GM12872 (cell line): ENCODE measurements at regions not wholly inside any gene's neighbourhood (a gene's known extent, or its start where the extent isn't known, plus 50 kb on each side); places are given as distances from the start of the nearest gene placed in this dataset.

ENCODE experiments used
- TF ChIP-seq, protein P1 (sequence below): IDR thresholded peaks from 3 replicates; pipeline ENCODE4 v1.5.1; 2011; ENCODE audit warnings: low read depth, mild to moderate bottlenecking, low read length, moderate library complexity; ENCODE audit not compliant: insufficient read depth

DNA sequence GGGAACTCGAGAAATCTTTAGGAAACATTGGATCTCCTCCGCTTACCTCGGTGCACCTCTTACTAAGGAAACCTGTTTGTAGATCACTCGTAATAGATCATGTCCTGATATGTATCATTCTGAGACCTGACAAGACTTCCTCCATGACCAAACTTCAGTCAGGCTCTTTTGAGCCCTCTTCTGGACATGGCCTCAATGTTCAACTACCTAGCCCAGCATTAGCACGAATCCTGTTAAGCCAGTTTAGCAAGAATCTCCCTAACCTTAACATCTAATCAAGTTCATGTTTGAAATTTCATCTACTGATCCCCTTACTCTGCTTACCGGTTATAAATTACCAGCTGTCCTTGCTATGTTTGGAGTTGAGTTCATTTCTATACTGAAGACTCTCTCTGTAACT, 713.9 kb upstream of the USP15 start:
- TF ChIP-seq, protein P1, sequence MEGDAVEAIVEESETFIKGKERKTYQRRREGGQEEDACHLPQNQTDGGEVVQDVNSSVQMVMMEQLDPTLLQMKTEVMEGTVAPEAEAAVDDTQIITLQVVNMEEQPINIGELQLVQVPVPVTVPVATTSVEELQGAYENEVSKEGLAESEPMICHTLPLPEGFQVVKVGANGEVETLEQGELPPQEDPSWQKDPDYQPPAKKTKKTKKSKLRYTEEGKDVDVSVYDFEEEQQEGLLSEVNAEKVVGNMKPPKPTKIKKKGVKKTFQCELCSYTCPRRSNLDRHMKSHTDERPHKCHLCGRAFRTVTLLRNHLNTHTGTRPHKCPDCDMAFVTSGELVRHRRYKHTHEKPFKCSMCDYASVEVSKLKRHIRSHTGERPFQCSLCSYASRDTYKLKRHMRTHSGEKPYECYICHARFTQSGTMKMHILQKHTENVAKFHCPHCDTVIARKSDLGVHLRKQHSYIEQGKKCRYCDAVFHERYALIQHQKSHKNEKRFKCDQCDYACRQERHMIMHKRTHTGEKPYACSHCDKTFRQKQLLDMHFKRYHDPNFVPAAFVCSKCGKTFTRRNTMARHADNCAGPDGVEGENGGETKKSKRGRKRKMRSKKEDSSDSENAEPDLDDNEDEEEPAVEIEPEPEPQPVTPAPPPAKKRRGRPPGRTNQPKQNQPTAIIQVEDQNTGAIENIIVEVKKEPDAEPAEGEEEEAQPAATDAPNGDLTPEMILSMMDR: no peak

DNA sequence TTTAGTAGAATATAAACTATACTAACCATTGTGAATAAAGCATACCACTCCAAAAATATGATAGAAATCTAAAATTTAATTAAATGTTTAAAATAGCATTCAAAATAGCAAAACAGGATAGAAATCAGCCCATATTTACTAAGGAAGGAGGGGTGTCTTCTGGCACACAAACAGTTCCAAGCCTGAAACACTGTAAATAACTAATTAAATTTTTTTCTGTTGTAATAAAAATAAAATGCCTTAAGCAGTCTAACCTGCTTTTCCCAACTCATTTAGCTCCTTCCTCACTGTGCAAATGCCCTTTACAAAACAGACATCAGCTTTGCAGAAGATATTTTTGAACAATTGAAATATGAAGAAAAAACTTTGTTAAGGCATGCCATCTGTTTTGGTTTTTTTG, 707.1 kb upstream of the USP15 start:
- TF ChIP-seq, protein P1: no peak

DNA sequence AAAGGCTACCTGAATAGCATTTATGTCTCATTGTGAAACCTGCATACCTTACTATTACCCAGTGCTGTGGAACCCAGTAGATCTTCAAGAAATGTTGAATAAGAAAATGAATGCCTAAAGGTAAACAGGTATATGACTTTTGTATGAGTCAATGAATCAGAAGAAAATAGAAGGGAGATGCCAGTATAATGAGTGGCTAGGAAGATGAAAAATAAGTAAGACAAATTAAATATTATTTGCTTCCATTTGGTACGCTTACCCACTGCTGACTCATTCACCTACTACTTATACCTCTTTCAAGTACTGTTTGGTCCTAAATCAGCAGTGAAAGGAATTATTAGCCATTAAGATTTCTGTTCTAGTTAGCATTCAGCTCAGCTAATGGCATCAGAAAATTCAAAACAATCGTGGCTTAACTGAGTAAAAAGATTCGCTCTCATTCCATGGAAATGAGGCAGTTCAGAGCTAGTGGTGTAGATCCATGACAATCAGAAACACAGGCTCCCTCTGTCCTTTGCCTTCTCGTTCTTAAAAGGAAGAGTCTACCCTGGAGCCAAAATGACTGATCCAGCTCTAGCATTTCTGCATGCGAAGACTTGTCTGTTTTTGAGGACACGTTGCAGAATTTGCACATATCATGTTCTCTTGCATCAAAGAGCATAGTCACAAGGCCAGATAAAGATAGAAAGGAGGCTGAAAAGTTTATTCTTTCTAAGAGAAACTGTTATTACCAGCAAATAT, 705.8 kb upstream of the USP15 start:
- TF ChIP-seq, protein P1: no peak

GRCh38 chr12:61563665-61564450, 696.3 kb upstream of the USP15 start:
- TF ChIP-seq, protein P1: no peak

- TF ChIP-seq, protein P1: no peak
Observed at GRCh38 chr12:61564466-61564865, 695.7 kb upstream of the USP15 start.

DNA sequence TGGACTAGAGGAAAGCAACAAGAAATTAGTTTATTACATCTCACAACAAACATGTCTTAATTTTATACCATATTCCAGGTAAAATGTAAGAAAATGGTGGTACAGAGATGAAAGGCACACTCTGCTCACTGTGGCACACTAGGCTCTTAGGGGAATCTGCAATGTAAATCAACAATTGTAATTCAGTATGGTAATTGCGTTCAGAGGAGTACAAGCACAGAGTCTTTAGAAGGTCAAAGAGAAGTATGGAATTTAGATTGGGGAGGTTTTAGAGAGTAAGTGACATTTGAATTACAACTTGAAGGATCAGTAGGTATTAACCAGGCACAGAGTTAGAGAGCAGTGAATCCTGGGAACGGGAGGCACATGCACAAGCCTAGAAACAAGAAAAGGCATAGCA, 694.0 kb upstream of the USP15 start:
- TF ChIP-seq, protein P1: no peak

DNA sequence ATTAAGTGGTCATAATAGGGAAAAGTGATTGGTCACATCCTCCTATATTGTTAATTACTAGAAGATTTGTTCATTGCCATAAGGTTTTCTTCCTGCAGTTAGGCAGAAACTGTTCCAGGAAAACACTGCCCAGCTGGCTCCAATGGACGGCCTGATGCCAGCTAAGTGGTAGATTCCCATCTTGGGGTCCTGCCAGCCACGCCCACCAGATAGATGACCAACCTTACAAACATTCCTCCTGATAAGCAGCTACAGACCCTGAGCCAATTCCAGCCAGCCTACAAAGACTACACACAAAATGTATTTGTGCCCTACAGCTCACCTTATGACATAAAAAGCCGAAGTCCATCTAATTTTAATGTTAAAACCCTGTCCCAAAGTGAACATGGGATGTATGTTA, 685.9 kb upstream of the USP15 start:
- TF ChIP-seq, protein P1: no peak
